Suprapubic skin (tissue), 4 donors: ENCODE measurements at regions not wholly inside any gene's neighbourhood (a gene's known extent, or its start where the extent isn't known, plus 50 kb on each side); places are given as distances from the start of the nearest gene placed in this dataset.

Experiments used
- EP300 ChIP-seq: sonication (generic); formaldehyde crosslinking; IDR thresholded peaks from one replicate; pipeline ENCODE4 v1.6.1; 2017; ENCODE audit warnings: antibody characterized with exemption
- POLR2A ChIP-seq, 2 donors: fragments of 450-650 bp; IDR thresholded peaks; one replicate each; pipeline ENCODE4 v1.6.1; 2017; ENCODE audit warnings: antibody characterized with exemption in 2 of 2, mild to moderate bottlenecking in 2 of 2, moderate library complexity in 2 of 2
- POLR2AphosphoS5 ChIP-seq, 3 donors: sonication (generic); formaldehyde crosslinking; IDR thresholded peaks; one replicate each; pipeline ENCODE4 v1.6.1; 2017; ENCODE audit warnings: antibody characterized with exemption in 3 of 3
- TF ChIP-seq, protein P1 (sequence below), 2 donors: fragments of 200-600 bp in 1 of 2; fragments of 450-650 bp in 1 of 2; sonication (generic) in 1 of 2; IDR thresholded peaks; one replicate each; pipeline ENCODE4 v1.5.1; 2016 to 2019; ENCODE audit warnings: antibody characterized with exemption in 2 of 2, mild to moderate bottlenecking in 1 of 2, moderate library complexity in 1 of 2

DNA sequence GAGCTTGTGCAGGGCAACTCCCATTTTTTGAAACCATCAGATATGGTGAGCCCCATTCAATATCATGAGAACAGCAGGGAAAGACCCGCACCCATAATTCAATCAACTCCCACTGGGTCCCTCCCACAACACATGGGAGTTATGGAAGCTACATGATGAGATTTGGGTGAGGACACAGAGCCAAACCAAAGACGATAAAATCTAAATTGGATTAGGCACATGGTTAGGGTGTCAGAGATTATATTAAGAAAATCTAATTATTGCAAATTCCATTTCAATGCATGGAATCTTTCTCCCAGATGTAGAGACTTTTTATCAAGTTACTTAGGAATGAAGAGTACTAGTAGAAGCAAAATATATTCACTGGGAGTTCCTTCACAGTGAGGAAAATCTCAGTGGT is 324.9 kb downstream of the JRKL start:
- TF ChIP-seq, protein P1, sequence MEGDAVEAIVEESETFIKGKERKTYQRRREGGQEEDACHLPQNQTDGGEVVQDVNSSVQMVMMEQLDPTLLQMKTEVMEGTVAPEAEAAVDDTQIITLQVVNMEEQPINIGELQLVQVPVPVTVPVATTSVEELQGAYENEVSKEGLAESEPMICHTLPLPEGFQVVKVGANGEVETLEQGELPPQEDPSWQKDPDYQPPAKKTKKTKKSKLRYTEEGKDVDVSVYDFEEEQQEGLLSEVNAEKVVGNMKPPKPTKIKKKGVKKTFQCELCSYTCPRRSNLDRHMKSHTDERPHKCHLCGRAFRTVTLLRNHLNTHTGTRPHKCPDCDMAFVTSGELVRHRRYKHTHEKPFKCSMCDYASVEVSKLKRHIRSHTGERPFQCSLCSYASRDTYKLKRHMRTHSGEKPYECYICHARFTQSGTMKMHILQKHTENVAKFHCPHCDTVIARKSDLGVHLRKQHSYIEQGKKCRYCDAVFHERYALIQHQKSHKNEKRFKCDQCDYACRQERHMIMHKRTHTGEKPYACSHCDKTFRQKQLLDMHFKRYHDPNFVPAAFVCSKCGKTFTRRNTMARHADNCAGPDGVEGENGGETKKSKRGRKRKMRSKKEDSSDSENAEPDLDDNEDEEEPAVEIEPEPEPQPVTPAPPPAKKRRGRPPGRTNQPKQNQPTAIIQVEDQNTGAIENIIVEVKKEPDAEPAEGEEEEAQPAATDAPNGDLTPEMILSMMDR (IDR thresholded peaks at IDR 0.05): no peak
- TF ChIP-seq POLR2A (IDR thresholded peaks at IDR 0.05) (no peak), POLR2AphosphoS5 (IDR thresholded peaks at IDR 0.05) (no peak), EP300 (no peak)
